ENCODE measurements at regions not wholly inside any gene's neighbourhood (a gene's known extent, or its start where the extent isn't known, plus 50 kb on each side); places are given as distances from the start of the nearest gene placed in this dataset.

DNA sequence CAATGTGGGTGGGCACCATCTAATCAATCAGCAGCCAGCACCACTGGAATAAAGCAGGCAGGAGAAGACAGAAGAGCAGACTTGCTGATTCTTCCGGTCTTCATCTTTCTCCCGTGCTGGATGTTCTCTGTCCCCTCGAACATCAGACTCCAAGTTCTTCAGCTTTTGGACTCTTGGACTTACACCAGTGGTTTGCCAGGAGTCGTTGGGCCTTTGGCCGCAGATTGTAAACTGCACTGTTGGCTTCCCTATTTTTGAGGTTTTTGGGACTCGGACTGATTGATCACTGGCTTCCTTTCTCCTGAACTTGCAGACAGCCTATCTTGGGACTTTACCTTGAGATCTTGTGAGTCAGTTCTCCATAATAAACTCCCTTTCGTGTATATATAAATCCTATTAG lies 292.8 kb downstream of the BCHE start:
- Histone ChIP-seq H3K27me3 (ENCODE audit: low read depth, low read length) (no peaks in the 10 kb centered on the region), H3K4me3 (ENCODE audit: low read length) (no peak overlapping the region), H3K4me1 (ENCODE audit: low read length) (no peaks in the 10 kb centered on the region), H3K9ac (ENCODE audit: low read length) (no peak overlapping the region), H3K79me2 (ENCODE audit: low read length) (no peaks in the 10 kb centered on the region), H3K36me3 (replicated peaks; ENCODE audit: low read depth, low read length) (no peaks in the 10 kb centered on the region), H4K20me1 (ENCODE audit: insufficient read depth, low read length) (no peaks in the 10 kb centered on the region), H3K27ac (ENCODE audit: low read length) (no peak overlapping the region), H3K4me2 (ENCODE audit: low read length) (no peak overlapping the region), H2AFZ (ENCODE audit: low read depth, low read length) (no peak overlapping the region), H3K9me3 (ENCODE audit: insufficient read depth, low read length) (no peaks in the 10 kb centered on the region)
- TF ChIP-seq, protein P1, sequence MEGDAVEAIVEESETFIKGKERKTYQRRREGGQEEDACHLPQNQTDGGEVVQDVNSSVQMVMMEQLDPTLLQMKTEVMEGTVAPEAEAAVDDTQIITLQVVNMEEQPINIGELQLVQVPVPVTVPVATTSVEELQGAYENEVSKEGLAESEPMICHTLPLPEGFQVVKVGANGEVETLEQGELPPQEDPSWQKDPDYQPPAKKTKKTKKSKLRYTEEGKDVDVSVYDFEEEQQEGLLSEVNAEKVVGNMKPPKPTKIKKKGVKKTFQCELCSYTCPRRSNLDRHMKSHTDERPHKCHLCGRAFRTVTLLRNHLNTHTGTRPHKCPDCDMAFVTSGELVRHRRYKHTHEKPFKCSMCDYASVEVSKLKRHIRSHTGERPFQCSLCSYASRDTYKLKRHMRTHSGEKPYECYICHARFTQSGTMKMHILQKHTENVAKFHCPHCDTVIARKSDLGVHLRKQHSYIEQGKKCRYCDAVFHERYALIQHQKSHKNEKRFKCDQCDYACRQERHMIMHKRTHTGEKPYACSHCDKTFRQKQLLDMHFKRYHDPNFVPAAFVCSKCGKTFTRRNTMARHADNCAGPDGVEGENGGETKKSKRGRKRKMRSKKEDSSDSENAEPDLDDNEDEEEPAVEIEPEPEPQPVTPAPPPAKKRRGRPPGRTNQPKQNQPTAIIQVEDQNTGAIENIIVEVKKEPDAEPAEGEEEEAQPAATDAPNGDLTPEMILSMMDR (IDR thresholded peaks at IDR 0.05; ENCODE audit: low read depth, low read length), result no peak
- no peak for TF ChIP-seq EZH2phosphoT487 (IDR thresholded peaks at IDR 0.05; ENCODE audit: low read depth)

DNA sequence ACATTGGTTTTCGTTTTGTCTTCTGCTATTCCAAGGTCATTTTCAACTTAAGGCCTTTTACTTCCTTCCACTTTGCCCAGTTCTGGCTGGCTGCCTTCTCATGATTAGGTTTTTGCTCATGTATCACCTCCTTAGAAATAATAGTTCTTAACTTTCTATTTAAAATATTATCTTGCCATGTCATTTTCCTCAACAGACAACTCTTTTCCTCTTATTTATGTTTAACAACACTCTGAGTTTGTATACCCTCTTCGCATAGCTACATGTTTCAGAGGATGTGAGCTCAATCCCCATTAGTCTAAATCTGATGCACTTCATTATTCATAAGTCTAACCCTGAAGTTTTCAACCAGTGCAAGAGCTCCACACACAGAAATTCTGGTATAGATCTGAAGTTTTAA lies 299.1 kb downstream of the BCHE start:
- no peaks in the 10 kb centered on the region for H4K20me1 ChIP-seq (ENCODE audit: insufficient read depth, low read length)
- no peaks in the 10 kb centered on the region for H3K36me3 ChIP-seq (replicated peaks; ENCODE audit: low read depth, low read length)
- H3K9ac ChIP-seq (ENCODE audit: low read length), result no peak overlapping the region
- no peak overlapping the region for H3K4me2 ChIP-seq (ENCODE audit: low read length)
- no peaks in the 10 kb centered on the region for H3K27me3 ChIP-seq (ENCODE audit: low read depth, low read length)
- no peak overlapping the region for H3K4me3 ChIP-seq (ENCODE audit: low read length)
- no peaks in the 10 kb centered on the region for H3K4me1 ChIP-seq (ENCODE audit: low read length)
- H3K9me3 ChIP-seq (ENCODE audit: insufficient read depth, low read length), result no peaks in the 10 kb centered on the region
- no peaks in the 10 kb centered on the region for H3K79me2 ChIP-seq (ENCODE audit: low read length)
- H2AFZ ChIP-seq (ENCODE audit: low read depth, low read length), result no peak overlapping the region
- no peak overlapping the region for H3K27ac ChIP-seq (ENCODE audit: low read length)
- TF ChIP-seq, protein P1 (IDR thresholded peaks at IDR 0.05; ENCODE audit: low read depth, low read length), result no peak
- TF ChIP-seq EZH2phosphoT487 (IDR thresholded peaks at IDR 0.05; ENCODE audit: low read depth), result no peak

DNA sequence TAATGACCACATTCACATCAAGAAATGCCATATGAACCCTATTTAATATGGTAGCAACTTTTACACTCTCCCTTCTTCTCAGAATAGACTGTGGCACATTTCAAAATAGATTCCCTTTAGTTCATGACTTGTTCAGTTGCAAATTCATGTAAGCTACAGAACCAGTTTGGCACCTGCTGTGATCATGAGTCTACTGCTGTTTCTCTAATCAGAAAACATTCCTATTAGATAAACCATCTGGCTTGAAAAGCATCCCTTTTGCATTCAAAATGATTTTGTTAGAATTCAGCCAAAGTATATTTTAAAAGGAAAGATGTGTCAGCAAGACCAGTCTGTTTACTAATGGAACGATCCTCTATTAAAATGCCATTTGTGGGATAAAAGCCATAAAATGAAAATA lies 304.4 kb downstream of the BCHE start:
- Histone ChIP-seq H3K9ac (ENCODE audit: low read length) (no peak overlapping the region), H2AFZ (ENCODE audit: low read depth, low read length) (no peak overlapping the region), H3K27ac (ENCODE audit: low read length) (no peak overlapping the region)

DNA sequence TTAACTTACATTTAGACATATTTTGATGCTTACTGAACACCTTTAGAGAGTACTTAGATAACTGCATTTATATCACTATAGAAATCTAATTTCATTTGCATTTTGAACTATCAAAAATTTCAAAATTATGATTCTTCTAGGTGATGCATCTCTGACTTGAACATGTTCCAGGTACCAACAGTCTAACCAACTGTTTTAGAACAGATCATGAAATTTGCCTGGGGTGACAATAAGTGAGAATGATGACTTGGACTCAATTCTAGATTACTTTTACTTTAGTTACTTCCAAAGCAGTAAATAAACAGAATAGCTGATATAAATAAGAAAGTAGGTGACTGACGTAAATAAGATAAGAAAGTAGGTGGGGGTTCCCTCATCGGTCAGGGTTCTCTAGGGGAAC lies 307.8 kb downstream of the BCHE start:
- no peaks in the 10 kb centered on the region for H3K27me3 ChIP-seq (ENCODE audit: low read depth, low read length)
- TF ChIP-seq, protein P1 (IDR thresholded peaks at IDR 0.05; ENCODE audit: low read depth, low read length), result no peak
- TF ChIP-seq EZH2phosphoT487 (IDR thresholded peaks at IDR 0.05; ENCODE audit: low read depth), result no peak
- no peaks in the 10 kb centered on the region for H3K4me1 ChIP-seq (ENCODE audit: low read length)
- H2AFZ ChIP-seq (ENCODE audit: low read depth, low read length), result no peak overlapping the region
- H3K27ac ChIP-seq (ENCODE audit: low read length), result no peak overlapping the region
- no peaks in the 10 kb centered on the region for H4K20me1 ChIP-seq (ENCODE audit: insufficient read depth, low read length)
- H3K4me3 ChIP-seq (ENCODE audit: low read length), result no peak overlapping the region
- no peaks in the 10 kb centered on the region for H3K79me2 ChIP-seq (ENCODE audit: low read length)
- H3K9ac ChIP-seq (ENCODE audit: low read length), result no peak overlapping the region
- no peaks in the 10 kb centered on the region for H3K36me3 ChIP-seq (replicated peaks; ENCODE audit: low read depth, low read length)
- H3K4me2 ChIP-seq (ENCODE audit: low read length), result no peak overlapping the region
- H3K9me3 ChIP-seq (ENCODE audit: insufficient read depth, low read length), result no peaks in the 10 kb centered on the region

More for the DNA sequence above, 304.4 kb downstream of the BCHE start:
- Histone ChIP-seq H3K79me2 (ENCODE audit: low read length) (no peaks in the 10 kb centered on the region), H4K20me1 (ENCODE audit: insufficient read depth, low read length) (no peaks in the 10 kb centered on the region), H3K9me3 (ENCODE audit: insufficient read depth, low read length) (no peaks in the 10 kb centered on the region), H3K36me3 (replicated peaks; ENCODE audit: low read depth, low read length) (no peaks in the 10 kb centered on the region), H3K4me3 (ENCODE audit: low read length) (no peak overlapping the region), H3K27me3 (ENCODE audit: low read depth, low read length) (no peaks in the 10 kb centered on the region), H3K4me1 (ENCODE audit: low read length) (no peaks in the 10 kb centered on the region), H3K4me2 (ENCODE audit: low read length) (no peak overlapping the region)
- no peak for TF ChIP-seq EZH2phosphoT487 (IDR thresholded peaks at IDR 0.05; ENCODE audit: low read depth)
- TF ChIP-seq, protein P1 (IDR thresholded peaks at IDR 0.05; ENCODE audit: low read depth, low read length), result no peak

Data from OCI-LY3 (cell line).